GM18505 (cell line): ENCODE measurements at regions not wholly inside any gene's neighbourhood (a gene's known extent, or its start where the extent isn't known, plus 50 kb on each side); places are given as distances from the start of the nearest gene placed in this dataset.

ENCODE experiments used
- ATAC-seq: cut with Tn5 transposase; IDR thresholded peaks from one replicate; pipeline ENCODE4 v1.9.1; 2021; ENCODE audit not compliant: unreplicated experiment
- POLR2A ChIP-seq: IDR thresholded peaks from 4 replicates; pipeline ENCODE4 v1.6.1; 2011; ENCODE audit warnings: borderline replicate concordance; ENCODE audit not compliant: insufficient read depth, insufficient read length; ENCODE audit errors: extremely low read depth

GRCh38 chr7:156540619-156541165, 99.9 kb upstream of the RNF32 start:
- no peak for TF ChIP-seq POLR2A
- ATAC-seq = no peak

GRCh38 chr7:156539999-156540398, 100.6 kb upstream of the RNF32 start:
- ATAC-seq = no peak
- TF ChIP-seq POLR2A = no peak

GRCh38 chr7:156537006-156537405, 103.6 kb upstream of the RNF32 start:
- ATAC-seq = no peak
- TF ChIP-seq POLR2A = no peak

- no peak for ATAC-seq
- TF ChIP-seq POLR2A = no peak
Observed at GRCh38 chr7:156534925-156535324, 105.6 kb upstream of the RNF32 start.

GRCh38 chr7:156533964-156534363, 106.6 kb upstream of the RNF32 start:
- no peak for TF ChIP-seq POLR2A
- ATAC-seq = no peak

GRCh38 chr7:156533420-156533819, 107.2 kb upstream of the RNF32 start:
- ATAC-seq = no peak
- TF ChIP-seq POLR2A = no peak

- ATAC-seq = no peak
- no peak for TF ChIP-seq POLR2A
Observed at GRCh38 chr7:156532016-156532602, 108.5 kb upstream of the RNF32 start.

GRCh38 chr7:156529956-156530355, 110.6 kb upstream of the RNF32 start:
- ATAC-seq = no peak

GRCh38 chr7:156527458-156527890, 113.1 kb upstream of the RNF32 start:
- no peak for ATAC-seq
- TF ChIP-seq POLR2A = no peak

More at GRCh38 chr7:156529956-156530355, 110.6 kb upstream of the RNF32 start:
- TF ChIP-seq POLR2A = no peak

- no peak for TF ChIP-seq POLR2A
- no peak for ATAC-seq
Observed at GRCh38 chr7:156524818-156525597, 115.6 kb upstream of the RNF32 start.

- no peak for ATAC-seq
- no peak for TF ChIP-seq POLR2A
Observed at GRCh38 chr7:156523447-156524048, 117.0 kb upstream of the RNF32 start.

- ATAC-seq = no peak
- TF ChIP-seq POLR2A = no peak
Observed at GRCh38 chr7:156522801-156523200, 117.8 kb upstream of the RNF32 start.

GRCh38 chr7:156519070-156519469, 121.5 kb upstream of the RNF32 start:
- no peak for ATAC-seq
- TF ChIP-seq POLR2A = no peak
